BLaER1 treated with 17β-estradiol and CSF1 and Interleukin-3, amounts not matched to agents 10 nM and 100 nM (cell line): ENCODE measurements at regions not wholly inside any gene's neighbourhood (a gene's known extent, or its start where the extent isn't known, plus 50 kb on each side); places are given as distances from the start of the nearest gene placed in this dataset.

Experiments
- H3K27ac ChIP-seq, 11 experiments: shearing (Covaris generic); formaldehyde crosslinking; 2 replicates each; pipeline ENCODE4 v1.8.1; 2022
- H3K27me3 ChIP-seq, 11 experiments: shearing (Covaris generic); formaldehyde crosslinking; 2 replicates each; pipeline ENCODE4 v1.8.1; 2022
- H3K36me3 ChIP-seq, 11 experiments: shearing (Covaris generic); formaldehyde crosslinking; 2 replicates each; pipeline ENCODE4 v1.8.1; 2022
- H3K4me1 ChIP-seq, 10 experiments: shearing (Covaris generic); formaldehyde crosslinking; 2 replicates each; pipeline ENCODE4 v1.8.1; 2022
- H3K4me2 ChIP-seq, 11 experiments: shearing (Covaris generic); formaldehyde crosslinking; 2 replicates each; pipeline ENCODE4 v1.8.1; 2022
- H3K4me3 ChIP-seq, 10 experiments: shearing (Covaris generic); formaldehyde crosslinking; 2 replicates each; pipeline ENCODE4 v1.8.1; 2022
- H3K9ac ChIP-seq, 11 experiments: shearing (Covaris generic); formaldehyde crosslinking; 2 replicates each; pipeline ENCODE4 v1.8.1; 2022
- H3K9me3 ChIP-seq, 11 experiments: shearing (Covaris generic); formaldehyde crosslinking; replicated peaks in 1 of 11; 2 replicates each; pipeline ENCODE4 v1.8.1; 2022
- H4K20me1 ChIP-seq, 11 experiments: shearing (Covaris generic); formaldehyde crosslinking; 2 replicates each; pipeline ENCODE4 v1.8.1; 2022
- Cebpa-rat ChIP-seq, 11 experiments: shearing (Covaris generic); IDR thresholded peaks; 2 replicates each; pipeline ENCODE4 v1.8.1; 2022

DNA sequence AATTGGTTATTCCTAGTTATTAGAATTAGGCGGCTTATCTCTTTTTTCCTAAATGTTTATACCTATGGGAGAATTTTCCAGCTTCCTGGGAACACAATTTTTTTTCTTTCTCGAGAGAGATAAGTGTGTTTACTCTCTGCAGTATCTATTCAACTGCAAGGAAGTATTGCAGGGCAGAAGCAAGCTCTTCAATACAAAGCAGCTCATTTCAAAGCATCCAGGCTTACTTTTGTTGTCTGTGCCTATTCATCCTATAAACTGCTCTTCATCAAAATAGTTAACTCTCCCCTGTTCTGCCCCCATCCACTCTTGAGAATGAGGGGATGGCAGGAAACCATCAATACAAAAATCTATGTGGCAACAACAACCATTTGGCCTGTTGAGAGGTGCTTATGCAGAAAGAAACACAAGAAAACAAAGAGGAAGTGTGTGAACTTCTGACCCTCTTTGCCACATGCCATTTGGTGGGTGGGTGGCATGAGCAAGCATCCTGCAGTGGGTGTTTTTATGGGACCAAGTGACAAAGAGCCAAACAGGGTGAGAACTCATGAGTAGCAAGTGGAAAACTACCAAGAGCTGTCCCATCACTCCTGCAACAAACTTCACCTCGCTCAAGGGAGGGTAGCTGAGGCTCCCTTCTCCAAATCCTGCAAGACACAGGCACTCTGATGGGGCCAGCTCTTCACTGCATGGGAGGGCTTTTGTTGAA is 50.6 kb upstream of the MRPS6 start:
- Histone ChIP-seq H3K27ac (peak overlapping the region; percentile 78 to 99 (median 95); a peak in 21 of 22 replicates), H3K36me3 (no peaks in the 10 kb centered on the region), H3K9ac (peak overlapping the region in 10 of 11 experiments; percentile 49 to 84 (median 80); a peak in 20 of 22 replicates), H3K9me3 (peaks cover 21 to 36% (median 25%) of the 10 kb centered on the region in 11 experiments), H3K4me1 (peaks cover 62 to 86% (median 84%) of the 10 kb centered on the region in 10 experiments), H3K4me2 (peak overlapping the region; percentile 65 to 89 (median 79)), H4K20me1 (no peaks in the 10 kb centered on the region), H3K27me3 (no peaks in the 10 kb centered on the region), H3K4me3 (peak overlapping the region in 6 of 10 experiments; percentile 5 to 56 (median 30); a peak in 6 of 20 replicates)
- TF ChIP-seq Cebpa-rat (IDR thresholded peaks at IDR 0.05) = peak in 9 of 11 experiments; percentile 58 to 95 (median 89); a peak in 18 of 22 replicates

DNA sequence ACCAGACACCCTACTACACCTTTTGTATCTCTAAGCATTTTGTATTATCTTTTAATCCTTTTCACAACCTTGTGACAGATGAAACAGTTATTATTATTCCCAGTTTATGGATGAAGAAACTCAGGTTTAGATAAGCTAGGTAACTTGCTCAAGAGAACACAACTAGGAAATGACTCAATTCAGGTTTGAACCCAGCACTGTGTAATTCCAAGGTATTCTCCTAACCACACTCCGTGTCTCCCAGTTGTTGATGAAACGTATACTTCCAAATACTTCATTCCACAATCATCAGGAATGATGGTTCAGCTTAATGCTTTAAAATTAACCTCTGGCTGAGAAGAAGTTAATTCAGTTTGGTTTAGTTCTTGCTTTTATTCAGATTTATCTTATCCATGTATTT is 51.7 kb upstream of the MRPS6 start:
- Histone ChIP-seq H3K9ac (peak overlapping the region in 9 of 11 experiments; percentile 76 to 84 (median 81); a peak in 16 of 22 replicates), H3K27me3 (no peaks in the 10 kb centered on the region), H3K4me1 (peaks cover 62 to 96% (median 94%) of the 10 kb centered on the region in 10 experiments), H3K36me3 (0 out of 22 replicates have a peak, but pooled peaks cover 0 to 3% (median 0%) of the 10 kb centered on the region in 11 experiments), H4K20me1 (no peaks in the 10 kb centered on the region), H3K4me2 (peak overlapping the region; percentile 65 to 89 (median 79); a peak in 21 of 22 replicates), H3K27ac (peak overlapping the region; percentile 78 to 99 (median 95); a peak in 21 of 22 replicates), H3K4me3 (peak overlapping the region in 1 of 10 experiments; percentile 21; a peak in 1 of 20 replicates), H3K9me3 (peaks cover 20 to 36% (median 25%) of the 10 kb centered on the region in 11 experiments)
- no peak for TF ChIP-seq Cebpa-rat (IDR thresholded peaks at IDR 0.05)

DNA sequence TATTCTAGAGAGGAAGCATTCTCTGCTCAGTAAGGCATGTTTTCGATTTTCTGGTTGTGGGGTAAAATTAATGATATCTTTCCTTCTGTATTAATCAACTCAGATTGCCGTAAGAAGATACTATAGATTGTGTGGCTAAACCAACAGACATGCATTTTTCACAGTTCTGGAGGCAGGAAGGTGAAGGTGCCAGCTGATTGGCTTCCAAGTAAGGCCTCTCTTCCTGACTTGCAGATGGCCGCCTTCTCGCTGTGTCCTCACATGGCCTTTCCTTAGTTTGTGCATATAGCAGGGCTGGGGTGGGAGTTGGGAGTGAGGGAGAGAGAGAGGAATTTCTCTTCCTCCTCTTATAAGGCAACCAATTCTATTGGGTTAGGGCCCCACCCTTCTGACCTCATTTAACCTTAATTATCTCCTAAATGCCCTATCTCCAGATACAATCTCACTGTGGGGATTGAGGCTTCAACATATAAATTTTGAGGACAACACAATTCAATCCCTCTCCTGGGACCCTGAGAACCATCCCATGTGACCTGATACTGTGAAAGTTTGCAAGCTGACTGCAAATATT is 52.3 kb upstream of the MRPS6 start:
- peak overlapping the region in 4 of 10 experiments; percentile 2 to 21 (median 17); a peak in 5 of 20 replicates for H3K4me3 ChIP-seq
- H3K4me2 ChIP-seq = peak overlapping the region; percentile 65 to 89 (median 79)
- peak overlapping the region in 10 of 11 experiments; percentile 66 to 84 (median 80); a peak in 21 of 22 replicates for H3K9ac ChIP-seq
- peaks cover 23 to 42% (median 32%) of the 10 kb centered on the region in 11 experiments; a peak in 21 of 22 replicates for H3K9me3 ChIP-seq
- H3K4me1 ChIP-seq = peaks cover 62 to 95% (median 93%) of the 10 kb centered on the region in 10 experiments
- H3K36me3 ChIP-seq = 0 out of 22 replicates have a peak, but pooled peaks cover 0 to 5% (median 0%) of the 10 kb centered on the region in 11 experiments
- H4K20me1 ChIP-seq = no peaks in the 10 kb centered on the region
- TF ChIP-seq Cebpa-rat (IDR thresholded peaks at IDR 0.05) = peak in 1 of 11 experiments; percentile 6; a peak in 1 of 22 replicates
- no peaks in the 10 kb centered on the region for H3K27me3 ChIP-seq
- H3K27ac ChIP-seq = peak overlapping the region; percentile 78 to 99 (median 95); a peak in 21 of 22 replicates

DNA sequence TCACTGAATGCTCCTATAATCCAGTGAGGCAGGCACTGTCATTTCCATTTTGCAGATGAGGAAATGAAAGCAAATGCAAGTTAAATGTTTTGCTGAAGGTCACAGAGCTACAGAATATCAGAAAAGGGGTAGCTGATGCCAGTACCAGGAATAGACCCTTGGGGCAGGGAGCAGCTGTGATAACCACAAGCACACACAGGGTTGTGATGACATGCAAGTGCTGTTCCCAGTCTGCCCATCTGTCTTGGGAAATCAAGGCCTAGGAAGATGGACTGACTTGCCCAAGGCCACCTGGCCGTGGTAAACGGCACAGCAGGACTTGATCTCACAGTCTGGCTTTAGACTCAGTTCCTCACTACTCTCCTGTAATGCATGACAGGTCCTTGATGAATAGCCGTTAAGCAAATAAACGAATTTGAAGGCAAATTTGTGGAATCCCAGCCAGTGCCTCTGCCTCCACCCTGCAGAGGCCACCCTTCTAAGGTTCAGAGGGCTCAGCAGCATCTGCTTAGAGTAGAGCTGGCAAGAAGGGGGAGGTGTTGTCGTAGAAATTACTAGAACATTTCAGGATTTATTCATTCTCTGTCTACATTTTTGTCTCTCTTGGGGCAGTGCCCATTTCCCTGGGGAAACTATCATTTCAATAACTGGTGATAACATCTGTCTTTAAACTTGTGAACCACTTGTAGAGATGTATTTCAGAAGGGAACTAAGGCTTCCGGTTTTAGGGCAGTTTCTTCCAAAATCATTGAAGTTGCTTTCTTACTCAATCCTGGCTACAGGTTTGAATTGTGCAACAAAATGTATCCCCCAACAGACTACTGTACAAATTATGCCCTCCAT is 53.2 kb upstream of the MRPS6 start:
- H3K9me3 ChIP-seq = peaks cover 26 to 49% (median 39%) of the 10 kb centered on the region in 11 experiments
- H3K36me3 ChIP-seq = 0 out of 22 replicates have a peak, but pooled peaks cover 0 to 5% (median 0%) of the 10 kb centered on the region in 11 experiments
- peaks cover 62 to 87% (median 85%) of the 10 kb centered on the region in 10 experiments for H3K4me1 ChIP-seq
- peak overlapping the region; percentile 65 to 89 (median 79) for H3K4me2 ChIP-seq
- peak in 10 of 11 experiments; percentile 36 to 97 (median 92); a peak in 18 of 22 replicates for TF ChIP-seq Cebpa-rat (IDR thresholded peaks at IDR 0.05)
- H4K20me1 ChIP-seq = no peaks in the 10 kb centered on the region
- H3K27me3 ChIP-seq = no peaks in the 10 kb centered on the region
- peak overlapping the region; percentile 78 to 99 (median 95); a peak in 21 of 22 replicates for H3K27ac ChIP-seq
- peak overlapping the region; percentile 66 to 84 (median 80); a peak in 21 of 22 replicates for H3K9ac ChIP-seq
- peak overlapping the region in 2 of 10 experiments; percentile 16 to 40; a peak in 2 of 20 replicates for H3K4me3 ChIP-seq

DNA sequence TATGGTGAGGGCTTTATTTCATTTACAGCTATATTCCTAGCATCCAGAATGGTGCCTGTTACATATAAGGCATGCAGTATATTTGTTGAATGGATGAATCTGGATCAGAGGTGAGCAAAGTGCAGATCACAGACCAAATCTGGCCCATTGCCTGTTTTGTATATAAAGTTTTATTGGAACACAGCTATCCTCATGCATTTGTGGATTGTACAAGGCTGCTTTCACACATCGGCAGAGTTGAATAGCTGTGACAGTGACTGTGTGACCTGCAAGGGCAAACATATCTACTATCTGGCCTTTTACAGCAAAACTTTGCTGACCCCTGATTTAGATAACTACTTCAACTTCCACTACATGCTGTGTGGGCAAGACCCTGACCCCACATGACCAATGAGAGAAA is 54.0 kb upstream of the MRPS6 start:
- H3K9ac ChIP-seq = peak overlapping the region; percentile 8 to 84 (median 80); a peak in 21 of 22 replicates
- H3K36me3 ChIP-seq = 0 out of 22 replicates have a peak, but pooled peaks cover 0 to 5% (median 0%) of the 10 kb centered on the region in 11 experiments
- no peaks in the 10 kb centered on the region for H4K20me1 ChIP-seq
- H3K4me3 ChIP-seq = peak overlapping the region in 1 of 10 experiments; percentile 13; a peak in 2 of 20 replicates
- H3K4me1 ChIP-seq = peaks cover 62 to 79% (median 77%) of the 10 kb centered on the region in 10 experiments
- peaks cover 34 to 53% (median 47%) of the 10 kb centered on the region in 11 experiments for H3K9me3 ChIP-seq
- no peak for TF ChIP-seq Cebpa-rat (IDR thresholded peaks at IDR 0.05)
- no peaks in the 10 kb centered on the region for H3K27me3 ChIP-seq
- H3K27ac ChIP-seq = peak overlapping the region; percentile 21 to 99 (median 95); a peak in 21 of 22 replicates
- peak overlapping the region; percentile 65 to 89 (median 79) for H3K4me2 ChIP-seq

DNA sequence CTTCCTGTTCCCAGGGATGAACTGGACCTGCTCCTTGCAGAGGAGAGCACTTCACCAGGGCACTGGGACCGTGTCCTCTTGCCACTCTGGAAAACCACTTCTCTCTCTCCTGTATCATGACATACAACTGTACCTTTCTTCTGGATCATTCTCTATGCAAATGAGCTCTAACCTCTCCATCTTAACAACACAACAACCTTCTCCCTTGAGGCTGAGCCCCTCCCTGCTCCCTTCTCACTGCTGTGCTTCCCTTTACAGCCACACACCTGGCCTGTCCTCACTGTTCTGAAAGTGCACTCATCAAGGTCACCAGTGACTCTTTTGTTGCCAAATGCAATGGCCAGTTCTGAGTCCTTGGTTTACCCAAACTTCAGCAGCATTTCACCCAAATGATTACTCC is 54.5 kb upstream of the MRPS6 start:
- Histone ChIP-seq H3K4me3 (peak overlapping the region in 1 of 10 experiments; percentile 30; a peak in 1 of 20 replicates), H3K9ac (peak overlapping the region in 10 of 11 experiments; percentile 8 to 84 (median 80); a peak in 18 of 22 replicates), H3K4me1 (peaks cover 57 to 74% (median 72%) of the 10 kb centered on the region in 10 experiments), H3K36me3 (0 out of 22 replicates have a peak, but pooled peaks cover 0 to 5% (median 0%) of the 10 kb centered on the region in 11 experiments), H3K9me3 (peaks cover 39 to 58% (median 52%) of the 10 kb centered on the region in 11 experiments), H3K27me3 (no peaks in the 10 kb centered on the region), H4K20me1 (no peaks in the 10 kb centered on the region), H3K4me2 (peak overlapping the region; percentile 65 to 89 (median 79)), H3K27ac (peak overlapping the region; percentile 21 to 99 (median 95); a peak in 21 of 22 replicates)
- TF ChIP-seq Cebpa-rat (IDR thresholded peaks at IDR 0.05) = no peak

DNA sequence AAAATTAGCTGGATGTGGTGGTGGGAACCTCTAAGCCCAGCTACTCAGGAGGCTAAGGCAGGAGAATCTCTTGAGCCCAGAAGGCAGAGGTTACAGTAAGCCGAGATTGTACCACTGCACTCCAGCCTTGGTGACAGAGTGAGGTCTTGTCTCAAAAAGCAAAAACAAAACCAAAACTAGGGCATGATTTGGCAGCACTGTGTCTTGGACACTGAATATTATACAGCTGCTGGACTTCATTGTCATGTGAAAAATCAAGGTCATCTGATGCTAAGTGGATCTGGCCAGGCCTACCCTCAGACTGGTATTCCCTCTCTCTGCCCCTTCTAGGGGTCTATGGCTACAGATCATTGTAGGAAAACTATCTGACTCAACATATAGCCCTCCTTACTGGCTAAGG is 55.2 kb upstream of the MRPS6 start:
- Histone ChIP-seq H3K9me3 (peaks cover 46 to 65% (median 59%) of the 10 kb centered on the region in 11 experiments), H3K4me2 (peak overlapping the region; percentile 65 to 89 (median 79)), H3K4me1 (peaks cover 50 to 67% (median 64%) of the 10 kb centered on the region in 10 experiments), H3K27me3 (no peaks in the 10 kb centered on the region), H3K27ac (peak overlapping the region; percentile 21 to 99 (median 95); a peak in 21 of 22 replicates), H3K36me3 (peaks cover 0 to 7% (median 0%) of the 10 kb centered on the region in 11 experiments; a peak in 2 of 22 replicates), H4K20me1 (no peaks in the 10 kb centered on the region), H3K4me3 (peak overlapping the region in 2 of 10 experiments; percentile 5 to 30; a peak in 2 of 20 replicates), H3K9ac (peak overlapping the region in 9 of 11 experiments; percentile 76 to 84 (median 81); a peak in 14 of 22 replicates)
- no peak for TF ChIP-seq Cebpa-rat (IDR thresholded peaks at IDR 0.05)
